Uterus (tissue), 3 donors: ENCODE measurements at regions not wholly inside any gene's neighbourhood (a gene's known extent, or its start where the extent isn't known, plus 50 kb on each side); places are given as distances from the start of the nearest gene placed in this dataset.

Experiments
- DNase-seq, 2 donors: peaks; one replicate each; pipeline ENCODE4 v3.0.0-alpha.2; 2019 to 2020
- H3K27ac ChIP-seq, 2 donors: fragments of 200-600 bp; sonication (generic); 1 replicate in 1 of 2; 2 replicates in 1 of 2; pipeline ENCODE4 v1.5.1; 2016 to 2018
- H3K27me3 ChIP-seq, 2 donors: fragments of 200-600 bp; sonication (generic); one replicate each; pipeline ENCODE4 v1.5.1; 2018 to 2019; ENCODE audit warnings: control low read depth in 1 of 2
- H3K36me3 ChIP-seq, 2 donors: fragments of 200-600 bp; sonication (generic); one replicate each; pipeline ENCODE4 v1.5.1; 2019; ENCODE audit warnings: control low read depth in 1 of 2
- H3K4me1 ChIP-seq, 2 donors: fragments of 200-600 bp; sonication (generic); one replicate each; pipeline ENCODE4 v1.5.1; 2018 to 2019; ENCODE audit warnings: control low read depth in 1 of 2
- H3K4me3 ChIP-seq, 2 donors: fragments of 200-600 bp; sonication (generic); 1 replicate in 1 of 2; 2 replicates in 1 of 2; pipeline ENCODE4 v1.5.1; 2018 to 2019; ENCODE audit warnings: mild to moderate bottlenecking in 1 of 2
- H3K9me3 ChIP-seq, 2 donors: fragments of 200-600 bp; sonication (generic); one replicate each; pipeline ENCODE4 v1.5.1; 2019; ENCODE audit warnings: control low read depth in 1 of 2
- POLR2A ChIP-seq, 2 donors: fragments of 450-650 bp; IDR thresholded peaks; one replicate each; pipeline ENCODE4 v1.6.1; 2016; ENCODE audit warnings: antibody characterized with exemption in 2 of 2, mild to moderate bottlenecking in 1 of 2, moderate library complexity in 1 of 2
- intact Hi-C: fragments of 100-400 bp; cut with DNase I; formaldehyde crosslinking; loops from one replicate; pipeline ENCODE4 v1.15.1; 2023; ENCODE audit warnings: low total_unique reads
- TF ChIP-seq, protein P1 (sequence below), 4 experiments: fragments of 200-600 bp in 2 of 4; fragments of 450-650 bp in 2 of 4; sonication (generic) in 2 of 4; IDR thresholded peaks; one replicate each; pipeline ENCODE4 v1.5.1; 2016 to 2019; ENCODE audit warnings: antibody characterized with exemption in 4 of 4, mild to moderate bottlenecking in 2 of 4, moderate library complexity in 1 of 4
- donor health status: DM: yes; HTN: yes; CAD: no.

DNA sequence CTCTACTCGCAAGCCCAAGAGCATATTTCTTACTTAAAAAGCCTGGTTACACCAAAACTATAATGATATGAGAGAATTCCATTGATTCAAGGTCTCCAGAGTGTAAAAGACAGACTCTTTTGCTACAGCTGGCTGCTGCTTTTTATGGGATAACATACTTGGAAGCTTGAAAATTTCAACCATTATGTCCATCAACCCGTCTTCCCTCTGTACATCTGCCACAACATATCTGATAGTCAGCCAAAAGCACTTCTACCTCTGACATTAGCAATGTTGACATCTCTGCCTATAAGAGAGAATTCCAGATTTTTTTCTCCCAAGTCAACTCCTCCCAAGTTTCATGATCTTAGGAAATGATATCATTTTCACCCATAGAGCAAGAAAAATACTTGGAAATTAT, 54.4 kb upstream of the IQCM start:
- H3K4me3 ChIP-seq: no peak overlapping the region
- no peaks in the 10 kb centered on the region for H3K9me3 ChIP-seq
- no peaks in the 10 kb centered on the region for H3K4me1 ChIP-seq
- H3K27ac ChIP-seq: no peak overlapping the region
- no peak for TF ChIP-seq POLR2A (IDR thresholded peaks at IDR 0.05)
- TF ChIP-seq, protein P1, sequence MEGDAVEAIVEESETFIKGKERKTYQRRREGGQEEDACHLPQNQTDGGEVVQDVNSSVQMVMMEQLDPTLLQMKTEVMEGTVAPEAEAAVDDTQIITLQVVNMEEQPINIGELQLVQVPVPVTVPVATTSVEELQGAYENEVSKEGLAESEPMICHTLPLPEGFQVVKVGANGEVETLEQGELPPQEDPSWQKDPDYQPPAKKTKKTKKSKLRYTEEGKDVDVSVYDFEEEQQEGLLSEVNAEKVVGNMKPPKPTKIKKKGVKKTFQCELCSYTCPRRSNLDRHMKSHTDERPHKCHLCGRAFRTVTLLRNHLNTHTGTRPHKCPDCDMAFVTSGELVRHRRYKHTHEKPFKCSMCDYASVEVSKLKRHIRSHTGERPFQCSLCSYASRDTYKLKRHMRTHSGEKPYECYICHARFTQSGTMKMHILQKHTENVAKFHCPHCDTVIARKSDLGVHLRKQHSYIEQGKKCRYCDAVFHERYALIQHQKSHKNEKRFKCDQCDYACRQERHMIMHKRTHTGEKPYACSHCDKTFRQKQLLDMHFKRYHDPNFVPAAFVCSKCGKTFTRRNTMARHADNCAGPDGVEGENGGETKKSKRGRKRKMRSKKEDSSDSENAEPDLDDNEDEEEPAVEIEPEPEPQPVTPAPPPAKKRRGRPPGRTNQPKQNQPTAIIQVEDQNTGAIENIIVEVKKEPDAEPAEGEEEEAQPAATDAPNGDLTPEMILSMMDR (IDR thresholded peaks at IDR 0.05): no peak
- no peak for DNase-seq
- no peaks in the 10 kb centered on the region for H3K36me3 ChIP-seq
- H3K27me3 ChIP-seq: no peaks in the 10 kb centered on the region
- intact Hi-C loops: no loop called here

DNA sequence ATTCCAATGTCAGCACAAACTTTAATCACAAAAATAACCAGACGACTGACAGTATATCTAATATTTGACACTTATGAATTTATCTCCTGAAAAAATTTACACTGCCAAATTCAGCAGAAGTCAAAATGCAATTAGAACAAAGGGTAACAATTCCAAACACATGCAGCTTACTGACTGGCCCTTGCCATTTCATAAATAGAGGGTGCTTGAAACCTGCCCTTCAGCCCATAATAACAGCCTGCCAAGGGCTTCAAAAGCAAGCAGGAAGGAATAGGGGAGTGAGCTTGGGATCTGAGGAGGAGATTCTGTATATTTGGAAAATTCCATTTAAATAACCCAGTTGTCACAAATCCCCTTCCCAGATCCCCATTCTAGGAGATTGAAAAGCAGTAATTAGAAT, 66.1 kb upstream of the IQCM start:
- Histone ChIP-seq H3K27ac (no peak overlapping the region), H3K4me1 (no peaks in the 10 kb centered on the region), H3K36me3 (no peaks in the 10 kb centered on the region), H3K4me3 (no peak overlapping the region), H3K27me3 (no peaks in the 10 kb centered on the region), H3K9me3 (no peaks in the 10 kb centered on the region)
- intact Hi-C loops: no loop called here
- TF ChIP-seq, protein P1 (IDR thresholded peaks at IDR 0.05): no peak
- TF ChIP-seq POLR2A (IDR thresholded peaks at IDR 0.05): no peak
- no peak for DNase-seq

DNA sequence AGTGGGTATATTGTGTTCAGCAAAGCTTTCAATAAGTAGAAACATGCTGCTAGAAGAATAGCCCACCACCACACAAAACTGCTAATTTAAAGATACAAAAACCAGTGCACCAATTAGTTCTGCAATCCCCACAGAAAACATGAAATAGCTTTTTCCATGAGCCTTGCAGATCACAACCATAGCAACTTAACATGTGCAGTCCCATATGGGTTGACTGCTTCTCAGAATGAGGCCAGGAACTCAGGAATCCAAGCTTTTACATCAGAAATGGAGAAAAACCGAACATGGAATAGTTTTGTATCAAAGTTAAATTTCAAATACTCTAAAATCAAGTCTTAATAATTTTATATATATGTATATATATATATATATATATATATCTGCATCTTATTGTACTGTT, 66.6 kb upstream of the IQCM start:
- TF ChIP-seq, protein P1 (IDR thresholded peaks at IDR 0.05): no peak
- no peak for TF ChIP-seq POLR2A (IDR thresholded peaks at IDR 0.05)
- no peaks in the 10 kb centered on the region for H3K36me3 ChIP-seq
- no peaks in the 10 kb centered on the region for H3K4me1 ChIP-seq
- intact Hi-C loops: no loop called here
- H3K27me3 ChIP-seq: no peaks in the 10 kb centered on the region
- DNase-seq: no peak
- H3K4me3 ChIP-seq: no peak overlapping the region
- no peaks in the 10 kb centered on the region for H3K9me3 ChIP-seq
- H3K27ac ChIP-seq: no peak overlapping the region

DNA sequence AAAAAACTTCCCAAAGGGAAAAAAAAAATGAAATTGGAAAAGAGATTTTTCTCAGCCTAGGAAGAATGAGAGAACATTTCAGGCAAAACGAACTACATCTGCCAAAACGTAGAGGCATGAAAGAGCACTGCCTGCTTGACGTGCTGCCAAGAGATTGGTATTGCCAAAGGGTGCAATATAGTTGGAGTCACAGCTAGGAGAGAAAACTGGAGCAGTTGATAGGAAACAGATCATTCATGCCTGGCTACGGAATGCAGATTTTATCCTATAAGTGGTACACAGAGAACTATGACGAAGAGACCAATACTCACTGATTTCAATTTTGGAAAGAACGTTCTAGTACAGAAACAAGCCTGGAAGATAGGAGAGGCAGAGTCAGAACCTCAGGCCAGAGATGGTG, 68.4 kb upstream of the IQCM start:
- Histone ChIP-seq H3K4me3 (no peak overlapping the region), H3K27ac (no peak overlapping the region), H3K4me1 (no peaks in the 10 kb centered on the region), H3K27me3 (no peaks in the 10 kb centered on the region), H3K36me3 (no peaks in the 10 kb centered on the region), H3K9me3 (no peaks in the 10 kb centered on the region)
- intact Hi-C loops: no loop called here
- no peak for DNase-seq
- no peak for TF ChIP-seq POLR2A (IDR thresholded peaks at IDR 0.05)
- TF ChIP-seq, protein P1 (IDR thresholded peaks at IDR 0.05): no peak

DNA sequence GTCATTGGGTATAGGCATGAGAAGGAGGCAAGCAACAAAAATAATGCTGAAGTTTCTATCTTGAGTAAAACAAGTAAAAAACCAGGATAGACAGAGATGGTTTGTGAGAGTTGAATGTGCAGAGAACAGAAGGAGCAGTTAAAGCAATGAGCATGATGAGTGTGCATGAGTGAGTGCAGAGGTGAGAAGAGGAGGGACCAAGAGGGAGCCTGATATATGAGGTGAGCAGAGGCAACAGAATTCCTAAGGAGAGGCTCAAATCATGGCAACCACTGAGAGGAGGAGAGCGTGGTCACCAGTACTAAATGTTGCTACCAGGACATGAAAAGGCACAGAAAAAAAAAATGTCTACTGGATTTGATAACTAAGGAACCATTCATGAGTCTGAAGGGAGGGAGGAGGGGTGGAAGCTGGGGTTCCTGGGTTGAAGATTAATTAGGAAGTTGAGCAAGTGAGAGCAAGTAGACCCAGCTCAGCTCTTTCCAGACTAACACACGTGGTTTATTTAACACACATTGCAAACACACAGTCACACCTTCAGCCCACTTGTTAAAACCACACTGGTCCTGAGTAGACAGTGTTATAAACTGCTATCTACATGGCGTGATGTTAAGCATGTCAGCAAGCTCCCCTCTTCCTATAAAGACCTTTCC, 69.0 kb upstream of the IQCM start:
- Histone ChIP-seq H3K4me1 (no peaks in the 10 kb centered on the region), H3K27ac (no peak overlapping the region), H3K9me3 (no peaks in the 10 kb centered on the region), H3K36me3 (no peaks in the 10 kb centered on the region), H3K4me3 (no peak overlapping the region), H3K27me3 (no peaks in the 10 kb centered on the region)
- DNase-seq: no peak
- no peak for TF ChIP-seq POLR2A (IDR thresholded peaks at IDR 0.05)
- TF ChIP-seq, protein P1 (IDR thresholded peaks at IDR 0.05): no peak
- intact Hi-C loops: no loop called here
